Coronary artery (tissue), 2 donors: ENCODE measurements at regions not wholly inside any gene's neighbourhood (a gene's known extent, or its start where the extent isn't known, plus 50 kb on each side); places are given as distances from the start of the nearest gene placed in this dataset.

Source experiments
- DNase-seq: peaks from one replicate; pipeline ENCODE4 v3.0.0-alpha.2; 2017; ENCODE audit warnings: low spot score
- H3K27ac ChIP-seq, 2 donors: fragments of 200-600 bp; sonication (generic); one replicate each; pipeline ENCODE4 v1.5.1; 2016 to 2019
- H3K4me3 ChIP-seq: fragments of 200-600 bp; sonication (generic); 2 replicates; pipeline ENCODE4 v1.5.1; 2016; ENCODE audit warnings: mild to moderate bottlenecking, moderate library complexity
- TF ChIP-seq, protein P1 (sequence below): fragments of 200-600 bp; sonication (generic); IDR thresholded peaks from one replicate; pipeline ENCODE4 v1.5.1; 2019; ENCODE audit warnings: antibody characterized with exemption

DNA sequence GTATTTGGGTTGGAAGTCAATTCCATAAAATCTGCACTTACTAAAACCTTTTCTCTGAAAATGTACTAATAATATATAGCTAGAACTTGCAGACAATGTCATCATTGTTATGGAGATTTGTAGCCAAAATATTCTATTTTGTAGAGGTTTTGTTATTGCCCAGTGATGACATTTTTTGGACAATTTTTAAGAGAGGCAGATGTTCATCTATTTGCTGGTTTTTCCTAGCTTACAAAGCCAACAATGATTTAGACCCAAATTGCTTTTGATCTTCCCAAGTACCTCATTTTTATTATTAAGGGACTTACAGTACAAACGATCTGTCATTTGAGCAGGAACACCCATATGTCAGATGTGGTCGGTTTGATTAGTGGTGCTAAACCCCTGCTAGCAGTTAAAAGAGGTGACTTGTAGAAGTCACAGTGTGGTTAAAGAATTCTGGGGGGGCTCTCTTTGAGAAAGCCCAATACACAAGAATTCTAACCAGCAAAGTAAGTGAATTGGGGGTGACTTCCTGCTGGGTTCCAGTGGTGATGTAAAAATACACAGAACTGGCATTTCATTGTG is 136.2 kb downstream of the KIT start:
- TF ChIP-seq, protein P1, sequence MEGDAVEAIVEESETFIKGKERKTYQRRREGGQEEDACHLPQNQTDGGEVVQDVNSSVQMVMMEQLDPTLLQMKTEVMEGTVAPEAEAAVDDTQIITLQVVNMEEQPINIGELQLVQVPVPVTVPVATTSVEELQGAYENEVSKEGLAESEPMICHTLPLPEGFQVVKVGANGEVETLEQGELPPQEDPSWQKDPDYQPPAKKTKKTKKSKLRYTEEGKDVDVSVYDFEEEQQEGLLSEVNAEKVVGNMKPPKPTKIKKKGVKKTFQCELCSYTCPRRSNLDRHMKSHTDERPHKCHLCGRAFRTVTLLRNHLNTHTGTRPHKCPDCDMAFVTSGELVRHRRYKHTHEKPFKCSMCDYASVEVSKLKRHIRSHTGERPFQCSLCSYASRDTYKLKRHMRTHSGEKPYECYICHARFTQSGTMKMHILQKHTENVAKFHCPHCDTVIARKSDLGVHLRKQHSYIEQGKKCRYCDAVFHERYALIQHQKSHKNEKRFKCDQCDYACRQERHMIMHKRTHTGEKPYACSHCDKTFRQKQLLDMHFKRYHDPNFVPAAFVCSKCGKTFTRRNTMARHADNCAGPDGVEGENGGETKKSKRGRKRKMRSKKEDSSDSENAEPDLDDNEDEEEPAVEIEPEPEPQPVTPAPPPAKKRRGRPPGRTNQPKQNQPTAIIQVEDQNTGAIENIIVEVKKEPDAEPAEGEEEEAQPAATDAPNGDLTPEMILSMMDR, result no peak
- H3K4me3 ChIP-seq, result no peak overlapping the region
- H3K27ac ChIP-seq, result no peak overlapping the region
- DNase-seq, result no peak
